Small intestine (tissue), 7 donors: ENCODE measurements at regions not wholly inside any gene's neighbourhood (a gene's known extent, or its start where the extent isn't known, plus 50 kb on each side); places are given as distances from the start of the nearest gene placed in this dataset.
"Not testable (repeated sequence)": the region's sequence is repeated elsewhere in the genome, so short reads cannot be mapped to it uniquely, and the experiment has no call there.

Experiments
- DNase-seq, 2 donors: peaks; one replicate each; pipeline versions ENCODE4 v3.0.0 to v3.0.0-alpha.2; 2013
- FAIRE-seq: peaks from 2 replicates; lab custom pipeline; 2012; peaks lifted over from hg19 to GRCh38; lab: Jason Lieb, UNC
- H3K27ac ChIP-seq, 3 donors: one replicate each; pipeline ENCODE4 v1.5.1; 2013; ENCODE audit warnings: low read length in 2 of 3, mild to moderate bottlenecking in 2 of 3, control low read depth in 1 of 3, inconsistent platforms in 1 of 3, low read depth in 1 of 3, moderate library complexity in 1 of 3
- H3K27me3 ChIP-seq, 3 donors: one replicate each; pipeline ENCODE4 v1.6.1; 2013; ENCODE audit warnings: low read length in 3 of 3, inconsistent platforms in 1 of 3; ENCODE audit not compliant: control insufficient read depth in 3 of 3, insufficient read depth in 3 of 3
- H3K36me3 ChIP-seq, 3 donors: one replicate each; pipeline ENCODE4 v1.6.1; 2013; ENCODE audit warnings: low read length in 3 of 3, inconsistent platforms in 1 of 3, low read depth in 1 of 3, mild to moderate bottlenecking in 1 of 3, moderate library complexity in 1 of 3; ENCODE audit not compliant: control insufficient read depth in 3 of 3, insufficient read depth in 2 of 3
- H3K4me1 ChIP-seq, 3 donors: one replicate each; pipeline ENCODE4 v1.6.1; 2013; ENCODE audit warnings: low read length in 2 of 3, inconsistent platforms in 1 of 3, low read depth in 1 of 3, mild to moderate bottlenecking in 1 of 3, moderate library complexity in 1 of 3; ENCODE audit not compliant: control insufficient read depth in 3 of 3, insufficient read depth in 2 of 3
- H3K4me3 ChIP-seq, 3 donors: one replicate each; pipeline ENCODE4 v1.5.1; 2013; ENCODE audit warnings: low read length in 3 of 3, control low read depth in 1 of 3, inconsistent platforms in 1 of 3, low read depth in 1 of 3, mild to moderate bottlenecking in 1 of 3, moderate library complexity in 1 of 3
- H3K9me3 ChIP-seq, 2 donors: one replicate each; pipeline ENCODE4 v1.6.1; 2013; ENCODE audit warnings: low read depth in 1 of 2, low read length in 1 of 2; ENCODE audit not compliant: control insufficient read depth in 2 of 2, insufficient read depth in 1 of 2
- WGBS, 3 donors: extraction: QIAGEN DNeasy Blood & Tissue Kit; methylation state at CpG; one replicate each; pipeline ENCODE4 v1.1.7; 2013; 5-methylcytosine and 5-hydroxymethylcytosine counted together
- donor health status: healthy with polysubstance abuse.
- donor health status: control.
- donor health status: control.
- donor health status: Bipolar disorder and iron deficiency.
- donor health status: healthy.

- no peaks in the 10 kb centered on the region for H3K27me3 ChIP-seq
- H3K36me3 ChIP-seq, result no peaks in the 10 kb centered on the region
- no peak for FAIRE-seq
- WGBS, 3 donors, result 79 to 87% (median 85%) methylated on average over 3 of the region's 3 CpGs
- no peak overlapping the region for H3K27ac ChIP-seq
- DNase-seq, result no peak
- no peaks in the 10 kb centered on the region for H3K4me1 ChIP-seq
- peaks cover 0 to 7% of the 10 kb centered on the region in 2 donors for H3K9me3 ChIP-seq
- no peak overlapping the region for H3K4me3 ChIP-seq
Observed at GRCh38 chr5:18534119-18534518, 899.9 kb downstream of the TAF11L14 start.

GRCh38 chr5:18535753-18536152 lies 901.5 kb downstream of the TAF11L14 start:
- not testable (repeated sequence) for H3K4me3 ChIP-seq, H3K4me1 ChIP-seq, H3K36me3 ChIP-seq, H3K27ac ChIP-seq, H3K27me3 ChIP-seq, H3K9me3 ChIP-seq, FAIRE-seq, DNase-seq
- WGBS, 3 donors, result 67 to 77% (median 76%) methylated on average over 6 to 7 of the region's 7 CpGs

GRCh38 chr5:18544421-18544820 lies 910.2 kb downstream of the TAF11L14 start:
- H3K27me3 ChIP-seq, result no peaks in the 10 kb centered on the region
- no peaks in the 10 kb centered on the region for H3K4me1 ChIP-seq
- no peaks in the 10 kb centered on the region for H3K36me3 ChIP-seq
- peaks cover 2 to 5% of the 10 kb centered on the region in 2 donors for H3K9me3 ChIP-seq
- no peak for FAIRE-seq
- 42 to 73% (median 63%) methylated on average over 6 of the region's 6 CpGs for WGBS, 3 donors
- no peak overlapping the region for H3K27ac ChIP-seq
- H3K4me3 ChIP-seq, result no peak overlapping the region
- DNase-seq, result peak in 1 of 2 donors; percentile 33

GRCh38 chr5:18546591-18546990 lies 912.3 kb downstream of the TAF11L14 start:
- no peak for FAIRE-seq
- peaks cover 2 to 10% of the 10 kb centered on the region in 2 donors for H3K9me3 ChIP-seq
- H3K27me3 ChIP-seq, result no peaks in the 10 kb centered on the region
- H3K4me3 ChIP-seq, result no peak overlapping the region
- H3K36me3 ChIP-seq, result no peaks in the 10 kb centered on the region
- no peaks in the 10 kb centered on the region for H3K4me1 ChIP-seq
- DNase-seq, result no peak
- H3K27ac ChIP-seq, result no peak overlapping the region

- Histone ChIP-seq H3K27me3 (no peaks in the 10 kb centered on the region), H3K4me3 (no peak overlapping the region), H3K27ac (no peak overlapping the region), H3K9me3 (peaks cover 0 to 21% of the 10 kb centered on the region in 2 donors), H3K4me1 (no peaks in the 10 kb centered on the region), H3K36me3 (no peaks in the 10 kb centered on the region)
- FAIRE-seq, result no peak
- DNase-seq, result no peak
- WGBS, 3 donors, result 93 to 94% (median 94%) methylated on average over 17 to 18 of the region's 18 CpGs
Observed at GRCh38 chr5:18551716-18552115, 917.5 kb downstream of the TAF11L14 start.

GRCh38 chr5:18553269-18553668 lies 919.0 kb downstream of the TAF11L14 start:
- Histone ChIP-seq H3K9me3 (peaks cover 0 to 21% of the 10 kb centered on the region in 2 donors), H3K27me3 (no peaks in the 10 kb centered on the region), H3K27ac (no peak overlapping the region), H3K4me3 (no peak overlapping the region), H3K36me3 (no peaks in the 10 kb centered on the region), H3K4me1 (no peaks in the 10 kb centered on the region)
- WGBS, 3 donors, result 33 to 59% (median 50%) methylated on average over 3 of the region's 3 CpGs
- no peak for FAIRE-seq
- DNase-seq, result no peak

GRCh38 chr5:18560602-18561001 lies 926.3 kb downstream of the TAF11L14 start:
- 83 to 89% (median 86%) methylated on average over 1 of the region's 1 CpG for WGBS, 3 donors
- H3K27ac ChIP-seq, result no peak overlapping the region
- H3K4me1 ChIP-seq, result no peaks in the 10 kb centered on the region
- H3K36me3 ChIP-seq, result no peaks in the 10 kb centered on the region
- no peaks in the 10 kb centered on the region for H3K27me3 ChIP-seq
- H3K4me3 ChIP-seq, result no peak overlapping the region
- DNase-seq (no peak), FAIRE-seq (no peak)
- H3K9me3 ChIP-seq, result peaks cover 0 to 1% of the 10 kb centered on the region in 2 donors

GRCh38 chr5:18563853-18564252 lies 929.6 kb downstream of the TAF11L14 start:
- WGBS, 3 donors, result 72 to 86% (median 81%) methylated on average over 2 of the region's 2 CpGs
- FAIRE-seq (no peak), DNase-seq (no peak)
- no peaks in the 10 kb centered on the region for H3K27me3 ChIP-seq
- no peak overlapping the region for H3K4me3 ChIP-seq
- no peaks in the 10 kb centered on the region for H3K36me3 ChIP-seq
- H3K9me3 ChIP-seq, result peaks cover 0 to 1% of the 10 kb centered on the region in 2 donors
- no peaks in the 10 kb centered on the region for H3K4me1 ChIP-seq
- no peak overlapping the region for H3K27ac ChIP-seq

- no peaks in the 10 kb centered on the region for H3K36me3 ChIP-seq
- H3K4me3 ChIP-seq, result no peak overlapping the region
- peaks cover 0 to 1% of the 10 kb centered on the region in 2 donors for H3K9me3 ChIP-seq
- no peaks in the 10 kb centered on the region for H3K27me3 ChIP-seq
- FAIRE-seq (no peak), DNase-seq (no peak)
- H3K4me1 ChIP-seq, result no peaks in the 10 kb centered on the region
- H3K27ac ChIP-seq, result no peak overlapping the region
Observed at GRCh38 chr5:18566671-18567070, 932.4 kb downstream of the TAF11L14 start.
